ENCODE measurements at regions not wholly inside any gene's neighbourhood (a gene's known extent, or its start where the extent isn't known, plus 50 kb on each side); places are given as distances from the start of the nearest gene placed in this dataset.
A peak's percentile ranks its signal among the peaks of the same experiment; 100 is the strongest.

DNA sequence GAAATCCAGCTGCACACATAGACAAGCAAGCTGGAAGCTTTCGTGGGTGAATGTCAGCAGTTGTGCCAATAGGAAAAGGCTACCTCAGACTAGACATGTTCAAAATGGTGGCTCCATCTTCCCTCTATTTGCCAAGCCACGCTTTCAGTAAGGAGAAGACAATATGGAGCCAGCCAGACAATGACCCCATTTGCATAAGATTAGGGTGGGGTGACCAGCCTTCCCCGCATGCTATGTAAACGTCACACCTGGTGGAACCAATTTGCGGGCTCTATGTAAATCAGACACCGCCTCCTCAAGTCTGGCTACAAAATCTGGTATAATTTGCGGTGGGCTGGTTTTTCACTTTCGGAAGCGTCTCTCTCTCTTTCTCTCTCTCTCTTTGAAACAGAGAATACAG is 297.4 kb upstream of the PCDH15 start:
- no peak for DNase-seq

DNA sequence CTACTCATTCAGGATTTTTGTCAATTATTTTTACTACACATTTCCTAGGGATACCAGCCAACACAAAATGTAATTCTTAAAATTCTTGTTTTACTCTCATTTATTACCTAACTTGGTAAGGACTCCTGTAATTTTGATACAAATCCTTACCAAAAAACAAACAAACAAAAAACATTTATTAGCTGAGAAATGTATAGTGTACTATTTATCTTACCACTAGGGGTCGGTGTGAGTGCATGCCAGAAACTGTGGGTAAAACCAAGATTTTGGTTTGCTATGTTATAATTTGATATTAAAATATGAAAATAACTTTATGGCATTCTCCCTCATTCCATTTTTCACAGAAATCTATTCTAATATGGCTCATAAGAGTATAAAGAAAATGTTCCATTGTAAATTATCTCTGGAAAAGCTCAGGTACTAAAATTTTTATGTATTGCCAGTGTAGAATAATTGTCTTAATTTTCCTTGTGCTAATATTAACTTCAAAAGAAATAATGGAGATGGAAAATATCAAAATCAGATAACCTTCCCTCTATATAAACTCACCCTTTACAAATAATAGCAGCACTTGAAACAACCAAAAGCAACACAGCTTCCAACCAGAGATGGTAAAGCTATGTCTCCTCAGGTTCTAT is 290.8 kb upstream of the PCDH15 start:
- peak in 1 of 2 experiments; percentile 1 for DNase-seq

DNA sequence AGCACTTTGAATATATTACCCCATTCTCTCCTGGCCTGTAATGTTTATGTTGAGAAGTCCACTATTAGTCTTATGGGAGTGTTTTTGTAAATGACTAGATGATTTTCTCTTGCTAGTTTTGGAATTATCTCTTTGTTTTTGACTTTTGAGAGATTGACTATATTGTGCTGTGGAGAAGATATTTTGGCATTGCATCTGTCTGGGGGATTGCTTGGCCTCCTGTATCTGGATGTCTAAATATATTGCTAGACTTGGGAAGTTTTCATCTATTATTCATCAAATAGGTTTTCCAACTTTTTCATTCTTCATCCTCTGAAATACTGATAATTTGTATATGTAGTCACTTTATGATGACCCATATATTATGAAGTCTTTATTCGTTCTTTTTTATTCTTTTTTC is 277.1 kb upstream of the PCDH15 start:
- DNase-seq = no peak

DNA sequence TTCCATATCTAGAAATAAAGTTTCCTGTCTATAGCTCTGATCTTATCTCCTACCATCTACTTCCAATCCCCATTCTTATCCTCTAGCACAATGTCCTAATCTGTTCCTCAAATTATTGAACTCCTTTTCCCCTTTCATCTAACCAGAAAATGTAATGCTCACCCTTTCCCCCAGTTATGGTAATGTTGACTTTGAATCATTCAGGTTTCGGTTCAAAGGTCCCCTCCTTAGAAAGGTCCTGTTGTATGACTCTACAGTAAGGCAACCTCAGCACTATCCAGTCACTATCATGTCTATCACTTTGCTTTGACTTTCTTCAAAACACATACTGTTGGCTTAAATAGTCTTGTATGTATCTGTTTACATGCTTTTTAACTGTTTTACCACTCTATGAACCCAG is 264.2 kb upstream of the PCDH15 start:
- no peak for DNase-seq

DNA sequence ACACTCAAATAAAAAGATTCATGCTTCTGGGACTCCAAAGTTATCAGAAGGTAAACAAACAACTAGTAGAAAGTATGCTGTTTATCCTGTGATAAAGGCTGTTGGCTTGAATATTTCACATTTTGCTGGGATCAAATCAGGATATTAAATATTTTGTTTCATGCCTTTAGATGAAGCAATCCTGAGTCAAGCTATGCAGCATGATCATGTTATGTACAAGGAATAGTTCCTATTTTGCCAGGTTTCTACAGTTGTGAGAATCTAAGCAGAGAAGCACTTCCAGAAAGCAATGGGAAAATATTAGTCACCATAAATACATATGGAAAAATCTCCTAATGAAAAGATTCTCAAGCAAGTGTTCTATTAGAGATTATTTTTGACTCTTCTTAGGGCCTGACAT is 262.8 kb upstream of the PCDH15 start:
- no peak for DNase-seq

DNA sequence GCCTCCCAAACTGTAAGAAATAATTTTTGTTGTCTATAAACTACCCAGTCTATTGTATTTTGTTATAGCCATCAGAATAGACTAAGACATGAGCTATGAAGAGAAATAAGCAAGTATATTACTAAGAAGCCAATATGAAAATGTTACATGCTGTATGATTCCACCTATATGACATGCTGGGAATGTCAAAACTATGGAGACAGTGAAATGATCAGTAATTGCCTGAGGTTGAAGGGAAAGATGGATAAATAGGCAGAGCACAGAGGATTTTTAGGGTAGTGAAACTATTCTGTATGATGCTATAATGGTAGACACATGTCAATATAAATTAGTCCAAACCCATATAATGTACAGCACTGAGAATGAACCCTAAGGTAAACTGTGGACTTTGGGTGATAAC is 261.3 kb upstream of the PCDH15 start:
- DNase-seq = no peak

DNA sequence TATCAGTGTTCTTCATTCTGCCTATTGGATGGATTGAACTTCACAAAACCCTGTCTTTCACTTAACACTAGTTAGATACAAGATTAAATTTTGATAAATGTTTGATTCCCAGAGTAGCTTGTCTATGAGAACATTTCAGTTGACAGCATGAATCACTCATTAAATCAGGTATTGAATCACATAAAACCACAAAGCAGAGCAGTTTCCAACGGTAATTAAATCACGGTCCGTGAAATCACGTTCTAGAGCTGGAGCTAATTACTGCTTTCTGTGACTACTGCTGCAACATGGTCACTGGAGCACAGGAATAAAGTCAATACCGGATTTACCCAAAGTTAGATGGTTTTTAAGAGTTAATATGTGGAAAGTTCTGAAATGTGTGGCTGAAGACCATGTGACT is 257.8 kb upstream of the PCDH15 start:
- DNase-seq = no peak

DNA sequence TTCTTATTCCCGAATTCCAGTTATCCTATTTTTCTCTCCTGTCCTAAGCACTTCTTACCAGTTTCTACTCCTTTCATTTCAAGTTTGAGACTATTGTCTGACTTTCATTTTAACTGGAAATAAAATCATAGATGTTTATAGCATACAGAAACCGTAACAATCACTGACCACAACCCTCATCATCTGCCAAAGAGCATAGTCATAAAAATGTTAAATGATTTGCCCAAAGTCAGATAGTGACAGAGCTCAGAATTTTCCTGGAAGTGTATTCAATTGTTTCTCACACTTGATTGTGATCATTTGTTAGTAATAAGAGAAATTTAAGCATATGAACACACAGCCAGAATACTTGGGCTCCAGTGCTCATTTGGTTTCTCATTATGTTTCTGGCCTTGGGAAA is 250.5 kb upstream of the PCDH15 start:
- no peak for DNase-seq

DNA sequence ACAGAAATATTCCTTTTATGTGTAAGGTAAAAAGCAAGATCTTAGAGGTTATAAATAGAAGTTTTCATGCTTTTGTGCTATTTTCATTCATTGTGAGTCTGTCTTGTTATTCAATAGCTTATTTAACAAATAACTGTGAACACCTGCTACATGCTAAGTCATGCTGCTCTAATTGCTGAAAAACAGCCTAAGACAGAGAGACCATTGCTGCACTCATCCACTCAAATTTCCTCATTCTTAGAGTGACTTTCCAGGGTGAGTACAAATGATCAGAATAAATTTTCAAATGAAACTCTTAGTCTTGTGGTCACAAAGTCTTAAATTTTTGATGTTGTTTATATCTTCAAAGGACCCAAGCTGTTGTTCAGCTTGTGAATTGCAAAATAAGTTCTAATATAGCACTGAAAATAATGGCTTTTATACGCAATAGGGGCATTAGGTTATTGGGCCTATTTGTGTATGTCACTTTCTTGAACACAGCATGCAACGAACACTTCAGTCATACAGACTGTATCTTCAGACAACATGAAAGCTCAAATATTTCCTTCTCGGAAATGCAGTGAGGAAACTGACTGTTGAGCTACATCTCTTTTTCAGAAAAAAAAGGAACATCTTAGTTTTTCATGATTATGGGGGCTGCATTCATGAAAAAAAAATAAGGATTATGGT is 247.9 kb upstream of the PCDH15 start:
- no peak for DNase-seq

DNA sequence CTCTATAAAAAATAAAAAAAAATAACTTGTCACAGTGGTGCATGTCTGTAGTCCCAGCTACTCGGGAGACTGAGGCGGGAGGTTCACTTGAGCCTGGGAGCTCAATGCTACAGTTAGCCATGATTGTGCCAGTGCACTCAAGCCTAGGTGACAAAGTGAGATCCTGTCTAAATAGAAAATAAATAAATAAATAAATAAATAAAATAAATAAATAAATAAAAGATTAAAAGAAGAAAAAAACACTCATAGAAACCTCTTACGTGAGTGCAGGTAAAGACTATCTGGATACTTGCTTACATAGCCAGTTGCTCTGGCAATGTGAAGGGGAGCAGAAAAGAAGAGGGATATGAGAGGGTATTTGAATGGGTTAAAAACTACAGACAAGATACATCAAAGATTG is 242.5 kb upstream of the PCDH15 start:
- no peak for DNase-seq

DNA sequence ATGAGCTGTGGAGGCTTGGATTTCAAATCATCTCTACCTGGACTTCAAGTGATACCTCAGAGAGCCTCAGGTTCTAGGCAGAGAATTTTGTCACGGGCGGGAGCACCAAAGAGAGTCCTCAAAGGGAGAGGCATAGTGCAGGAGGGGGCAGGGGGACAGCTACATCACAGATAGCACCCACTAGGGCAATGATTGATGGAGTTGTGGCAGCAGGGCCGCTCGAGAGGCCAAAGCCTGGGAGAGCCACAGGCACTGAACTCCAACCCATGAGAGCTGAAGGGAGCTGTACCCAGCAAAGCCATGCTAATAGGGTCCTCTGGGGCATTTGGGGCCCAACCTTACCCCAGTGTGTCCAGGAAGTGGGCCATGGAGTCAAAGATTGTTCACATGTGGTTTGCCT is 232.0 kb upstream of the PCDH15 start:
- no peak for DNase-seq

DNA sequence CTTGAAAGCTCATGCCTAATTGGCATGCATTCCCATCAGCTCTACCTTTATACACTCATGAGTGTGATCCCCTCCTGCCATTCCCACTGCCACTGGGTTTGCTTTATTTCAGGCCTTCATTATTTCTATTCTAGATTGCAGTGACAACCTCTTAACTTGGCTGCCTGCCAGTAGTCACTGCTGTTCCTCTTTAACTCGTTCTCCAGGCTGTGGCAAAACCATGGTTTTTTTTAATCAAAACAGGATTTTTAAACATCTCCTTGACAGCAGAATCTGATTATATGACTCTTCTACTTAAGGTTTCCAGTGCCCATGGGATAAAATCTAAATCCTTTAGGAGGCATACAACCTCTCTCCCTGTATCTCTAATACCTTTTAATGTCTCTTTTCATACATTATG is 223.7 kb upstream of the PCDH15 start:
- DNase-seq = peak in 1 of 2 experiments; percentile 7

DNA sequence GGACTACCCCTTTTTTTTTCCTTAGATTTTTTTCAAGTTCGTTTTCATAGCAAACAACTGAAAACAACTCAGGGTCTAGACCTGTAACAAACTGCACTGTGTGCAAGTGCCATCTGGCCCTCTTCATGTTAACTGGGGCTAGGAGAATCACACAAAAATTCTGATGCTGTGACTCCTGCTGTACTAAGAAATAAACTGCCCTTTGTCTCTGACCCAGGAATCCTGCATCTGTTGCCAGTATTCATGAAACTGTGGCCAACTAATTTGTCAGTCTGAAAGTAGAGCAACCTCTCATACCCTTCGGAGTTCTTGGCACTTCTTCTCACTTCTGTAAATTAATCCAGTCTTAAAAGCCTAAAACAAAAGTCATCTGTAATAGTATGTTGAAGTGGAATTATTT is 218.4 kb upstream of the PCDH15 start:
- peak; percentile 2 to 34 for DNase-seq

DNA sequence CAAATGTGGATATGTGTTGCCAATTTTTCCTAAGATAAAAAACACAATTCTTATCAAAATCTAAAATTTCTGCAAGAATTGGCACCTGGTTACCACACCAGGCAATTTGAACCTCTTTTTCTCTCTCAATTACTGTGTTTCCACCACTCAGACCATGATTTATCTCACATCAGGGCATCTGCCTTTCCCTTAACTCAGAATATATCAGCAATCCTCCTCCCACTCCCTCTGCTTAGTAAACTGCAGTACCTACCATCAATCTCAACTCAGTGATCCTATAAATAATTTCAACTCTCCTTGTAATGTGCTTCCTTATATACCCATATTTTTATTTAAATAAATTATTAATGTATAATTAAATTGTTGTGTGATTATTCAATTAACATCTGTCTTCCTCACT is 212.3 kb upstream of the PCDH15 start:
- DNase-seq = no peak

DNA sequence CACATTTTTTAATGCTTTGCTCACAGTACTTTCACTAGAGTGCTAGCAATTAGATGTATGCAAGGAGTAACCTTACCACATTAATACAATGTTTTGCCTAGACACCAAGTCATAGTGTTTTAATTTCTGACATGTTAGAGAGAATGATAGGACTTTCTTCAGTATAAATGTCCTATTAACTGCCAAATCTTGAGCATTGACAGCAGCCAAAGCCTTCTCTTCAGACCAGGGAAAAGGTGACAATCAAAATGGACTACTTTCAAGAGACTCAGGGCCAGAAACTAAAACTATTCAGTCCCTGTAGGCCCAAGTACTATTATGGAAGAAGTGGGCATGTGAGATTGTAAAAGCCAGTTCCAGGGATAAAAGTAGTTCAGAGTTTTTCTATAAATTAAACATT is 201.4 kb upstream of the PCDH15 start:
- no peak for DNase-seq

DNA sequence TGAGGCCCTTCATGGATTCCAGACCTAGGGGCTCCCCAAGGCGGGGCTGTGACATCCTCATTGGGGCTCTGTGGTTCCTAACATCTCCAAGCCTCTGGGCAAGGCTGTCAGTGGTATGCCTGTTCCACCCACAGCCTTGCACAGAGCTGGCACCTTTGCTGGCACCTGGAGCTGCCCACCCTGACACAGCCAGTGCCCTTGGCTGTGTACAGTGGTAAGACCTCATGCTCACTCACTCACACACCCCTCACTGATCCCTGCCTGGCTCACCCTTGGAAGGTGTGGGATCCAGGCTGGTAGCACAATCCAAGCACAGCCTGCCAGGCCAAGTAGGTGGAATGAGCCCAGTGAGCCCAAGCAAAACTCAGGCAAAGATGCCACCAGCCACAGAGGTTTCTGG is 200.4 kb upstream of the PCDH15 start:
- DNase-seq = no peak

DNA sequence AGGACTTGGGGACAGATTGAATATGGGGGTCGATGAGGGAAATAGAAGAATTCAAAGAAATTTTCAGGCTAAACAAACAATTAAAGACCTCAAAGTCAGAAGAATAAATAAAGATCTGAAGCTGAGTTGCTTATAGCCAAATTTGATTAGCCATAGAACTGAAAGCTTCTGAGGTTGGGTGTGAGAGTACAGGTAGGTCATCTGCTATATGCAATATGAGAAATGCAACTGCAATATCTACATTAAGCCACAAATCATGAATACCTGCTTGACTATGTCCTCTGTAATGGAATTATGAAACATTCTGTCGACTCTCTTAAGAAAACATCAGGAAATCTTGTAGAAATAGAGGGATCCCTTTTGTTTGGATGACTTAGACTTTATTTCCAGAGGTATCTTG is 192.1 kb upstream of the PCDH15 start:
- DNase-seq = no peak

DNA sequence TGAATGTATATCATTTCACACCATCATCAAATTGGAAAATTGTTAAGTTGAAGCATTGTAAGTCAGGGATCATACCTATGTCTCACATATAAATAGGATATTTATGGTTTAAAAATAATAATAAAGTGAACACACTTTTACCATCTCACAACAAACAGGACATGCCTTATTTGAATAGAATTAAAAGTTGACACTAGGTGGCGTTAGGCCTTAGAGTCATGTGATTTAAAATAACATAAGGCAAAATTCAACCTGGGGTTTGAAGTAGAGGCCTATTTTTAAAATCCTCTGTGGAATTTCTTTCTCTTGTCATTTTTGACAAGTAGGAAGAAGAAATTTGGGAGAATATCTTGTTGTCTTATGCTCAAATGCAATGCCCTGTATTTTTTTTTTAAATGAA is 184.7 kb upstream of the PCDH15 start:
- peak in 1 of 2 experiments; percentile 1 for DNase-seq

DNA sequence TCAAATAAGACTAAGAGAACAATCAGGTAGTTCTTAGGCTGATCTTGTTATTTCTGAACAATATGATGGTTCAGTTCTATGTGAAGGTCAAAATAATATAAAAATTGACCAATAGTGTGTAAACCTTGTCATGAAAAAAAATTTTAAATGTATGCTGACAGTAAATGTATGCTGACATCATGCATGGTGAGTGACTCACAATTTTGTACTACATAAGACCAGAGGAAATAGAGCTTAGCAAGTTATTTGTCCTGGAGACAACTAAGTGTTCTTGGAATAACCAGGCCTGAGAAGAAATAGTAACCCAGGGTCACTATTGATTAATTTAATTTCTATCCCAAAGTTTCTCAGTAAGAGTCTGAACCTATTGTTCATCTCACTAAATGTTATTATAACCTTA is 182.2 kb upstream of the PCDH15 start:
- DNase-seq = no peak

DNA sequence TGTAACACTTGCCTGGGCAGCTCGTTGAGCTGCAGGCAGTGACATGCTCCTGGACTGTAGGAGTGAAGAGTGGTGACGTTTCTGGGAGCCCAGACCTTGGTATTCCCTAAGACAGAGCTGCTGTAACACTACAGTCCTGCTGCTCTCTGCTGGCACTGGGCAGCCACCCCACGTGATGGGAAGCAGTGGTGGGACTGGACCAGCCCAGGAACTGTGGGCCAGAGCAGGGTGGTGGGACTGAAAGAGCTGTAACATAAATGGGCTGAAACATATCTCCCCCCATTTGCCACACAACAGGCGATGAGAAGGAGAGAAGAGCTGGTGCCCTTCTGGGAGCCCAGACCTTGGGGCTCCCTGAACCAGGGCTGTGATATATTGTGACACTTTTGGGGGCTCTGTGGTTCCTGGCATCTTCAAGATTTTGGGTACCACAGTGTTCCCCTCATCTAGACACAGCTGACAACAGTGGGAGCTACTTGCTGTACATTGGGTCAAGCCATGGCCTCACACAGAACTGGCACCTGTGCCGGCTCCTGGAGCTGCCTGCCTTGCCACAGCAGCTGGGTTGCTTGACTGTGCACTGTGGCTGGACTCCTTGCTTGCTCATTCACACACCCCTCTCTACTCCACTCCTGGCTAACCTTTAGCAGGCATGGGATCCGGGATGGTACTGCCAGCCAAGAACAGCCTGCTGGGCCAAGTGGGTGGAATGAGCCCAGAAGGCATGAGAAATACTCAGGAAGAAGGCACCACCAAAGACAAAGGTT is 161.3 kb upstream of the PCDH15 start:
- no peak for DNase-seq

DNA sequence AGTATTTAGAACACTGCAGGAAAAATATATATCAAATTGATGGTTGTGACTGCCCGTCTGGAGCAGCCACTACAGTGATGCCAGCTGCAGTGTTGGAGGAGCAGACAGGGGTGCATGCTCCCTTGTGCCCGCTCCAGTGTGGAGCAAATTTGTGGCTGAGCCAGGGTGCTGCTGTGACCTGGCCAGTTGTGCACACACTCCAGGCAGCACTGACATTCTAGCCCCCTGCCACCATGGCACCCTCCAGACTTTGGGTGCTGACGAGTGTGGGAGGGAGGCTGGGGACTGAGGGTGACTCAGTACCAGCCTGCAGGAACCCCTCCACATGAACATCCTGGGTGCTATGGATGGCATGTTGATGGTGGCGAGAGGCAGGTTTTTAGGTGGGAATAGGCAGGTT is 160.0 kb upstream of the PCDH15 start:
- DNase-seq = no peak

DNA sequence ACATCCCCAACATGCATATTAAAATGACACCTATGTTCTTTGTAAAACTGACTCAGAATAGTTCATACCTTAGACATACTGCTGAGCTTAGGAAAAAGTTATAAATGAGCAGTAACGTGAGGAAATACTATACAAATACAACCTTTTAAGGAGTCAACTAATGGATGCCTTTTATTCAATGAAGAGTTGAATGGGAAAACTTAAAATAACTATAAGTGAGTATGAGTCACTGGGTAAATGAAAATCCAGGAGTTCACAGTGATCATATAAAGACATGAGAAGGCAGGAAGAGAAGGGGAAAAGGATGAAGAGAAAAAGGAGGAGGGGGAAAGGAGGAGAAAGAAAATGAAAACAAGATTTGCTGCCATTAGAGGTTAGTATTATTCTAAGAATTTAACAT is 157.8 kb upstream of the PCDH15 start:
- no peak for DNase-seq

DNA sequence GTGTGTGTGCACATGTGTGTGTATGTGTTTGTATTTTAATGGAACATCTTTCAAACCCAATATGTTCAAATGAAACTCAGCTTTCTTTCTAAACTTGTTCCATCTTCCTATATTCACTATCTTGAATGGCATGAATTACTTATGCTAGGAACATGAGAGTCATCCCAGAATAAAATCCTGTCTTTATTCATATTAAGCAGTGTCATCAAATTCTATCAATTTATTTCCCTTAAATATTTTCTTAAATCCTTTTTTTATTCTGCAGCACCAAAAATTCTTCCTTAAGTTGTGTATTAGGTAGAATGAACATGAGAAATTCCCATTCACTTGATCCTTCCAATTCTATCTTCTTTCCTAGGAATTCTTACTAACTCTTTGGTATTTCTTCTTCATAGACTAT is 146.6 kb upstream of the PCDH15 start:
- DNase-seq = no peak

DNA sequence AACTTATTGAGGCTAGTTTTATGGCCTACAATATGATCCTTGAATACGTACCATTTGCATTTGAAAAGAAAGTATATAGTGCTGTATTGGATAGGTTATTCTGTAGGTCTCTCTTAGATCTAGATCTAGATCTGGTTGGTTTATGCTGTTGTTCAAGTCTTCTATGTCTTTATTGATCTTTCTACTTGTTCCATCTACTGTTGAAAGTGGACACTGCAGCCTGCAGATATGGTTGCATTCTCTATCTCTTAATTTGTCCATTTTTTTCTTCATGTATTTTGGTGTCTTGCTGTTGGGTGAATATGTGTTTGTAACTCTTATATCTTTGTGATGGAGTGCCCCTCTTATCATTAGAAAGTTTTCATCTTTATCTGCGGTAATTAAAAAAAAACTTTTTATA is 139.4 kb upstream of the PCDH15 start:
- no peak for DNase-seq
